ENCODE measurements at regions not wholly inside any gene's neighbourhood (a gene's known extent, or its start where the extent isn't known, plus 50 kb on each side); places are given as distances from the start of the nearest gene placed in this dataset.

DNA sequence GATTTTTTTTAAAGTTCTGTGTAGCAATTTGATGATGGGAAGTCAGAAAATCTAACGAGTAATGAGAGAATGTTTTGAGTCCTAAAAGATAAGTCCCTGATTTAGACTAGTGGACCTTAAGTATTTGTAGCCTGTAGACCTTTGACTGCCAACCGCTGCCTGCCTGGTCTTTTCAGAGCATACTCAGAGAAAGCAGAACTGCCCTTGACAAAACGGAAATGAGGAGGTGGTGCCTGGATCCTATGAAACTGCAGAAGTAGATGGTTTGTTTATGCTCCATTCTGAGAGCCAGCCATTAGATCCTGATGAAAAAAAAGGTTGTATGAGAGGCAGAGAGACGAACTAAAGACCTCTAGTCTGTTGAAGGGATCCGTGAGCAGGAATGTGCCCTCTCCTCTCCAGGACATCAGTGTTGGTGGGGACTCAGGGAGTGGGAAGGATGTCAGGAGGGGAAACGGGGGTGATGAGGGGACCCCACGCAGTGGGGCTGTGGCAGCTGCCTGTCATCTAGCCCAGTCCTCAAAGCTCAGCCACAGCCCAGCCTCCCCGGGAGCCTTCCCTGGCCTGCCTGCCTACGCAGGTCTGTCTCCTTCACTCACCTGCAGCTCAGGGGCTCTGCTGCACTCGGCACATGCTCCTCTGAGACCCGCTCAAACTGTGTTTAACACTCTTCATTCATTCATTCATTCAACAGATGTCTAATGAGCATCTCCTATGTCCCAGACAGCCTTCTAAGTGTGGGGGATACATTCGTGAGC lies 447.5 kb downstream of the AACS start:
- ChIA-PET POLR2A (no interaction called here), CTCF (interaction anchor here (1.0 kb wide), 1 partner anchor 180 kb away, joined by 4 read pairs; no protein-coding TSS in a partner anchor)
- no peak; the same call in 1 of the 2 replicates for ATAC-seq
- no peaks in the 10 kb centered on the region for H3K36me3 Mint-ChIP-seq
- H3K4me3 Mint-ChIP-seq, result no peak overlapping the region
- DNase-seq (ENCODE audit: low spot score), result no peak
- H3K9me3 Mint-ChIP-seq, result no peaks in the 10 kb centered on the region
- H3K27me3 Mint-ChIP-seq (ENCODE audit: low read depth), result no peaks in the 10 kb centered on the region
- H3K27ac Mint-ChIP-seq, result no peak overlapping the region
- no peaks in the 10 kb centered on the region for H3K4me1 Mint-ChIP-seq
- no peak for TF ChIP-seq ZNF281 (CRISPR knock-in tag; IDR thresholded peaks at IDR 0.05)
- TF ChIP-seq TEAD4 (CRISPR knock-in tag; IDR thresholded peaks at IDR 0.05), result no peak
- no peak for TF ChIP-seq NFYB (CRISPR knock-in tag; conservative IDR thresholded peaks at IDR 0.05; ENCODE audit: low read depth)
- no peak for TF ChIP-seq STAT6 (CRISPR knock-in tag; conservative IDR thresholded peaks at IDR 0.05; ENCODE audit: low read depth)
- TF ChIP-seq, protein P1, sequence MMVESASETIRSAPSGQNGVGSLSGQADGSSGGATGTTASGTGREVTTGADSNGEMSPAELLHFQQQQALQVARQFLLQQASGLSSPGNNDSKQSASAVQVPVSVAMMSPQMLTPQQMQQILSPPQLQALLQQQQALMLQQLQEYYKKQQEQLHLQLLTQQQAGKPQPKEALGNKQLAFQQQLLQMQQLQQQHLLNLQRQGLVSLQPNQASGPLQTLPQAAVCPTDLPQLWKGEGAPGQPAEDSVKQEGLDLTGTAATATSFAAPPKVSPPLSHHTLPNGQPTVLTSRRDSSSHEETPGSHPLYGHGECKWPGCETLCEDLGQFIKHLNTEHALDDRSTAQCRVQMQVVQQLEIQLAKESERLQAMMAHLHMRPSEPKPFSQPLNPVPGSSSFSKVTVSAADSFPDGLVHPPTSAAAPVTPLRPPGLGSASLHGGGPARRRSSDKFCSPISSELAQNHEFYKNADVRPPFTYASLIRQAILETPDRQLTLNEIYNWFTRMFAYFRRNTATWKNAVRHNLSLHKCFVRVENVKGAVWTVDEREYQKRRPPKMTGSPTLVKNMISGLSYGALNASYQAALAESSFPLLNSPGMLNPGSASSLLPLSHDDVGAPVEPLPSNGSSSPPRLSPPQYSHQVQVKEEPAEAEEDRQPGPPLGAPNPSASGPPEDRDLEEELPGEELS (CRISPR knock-in tag; IDR thresholded peaks at IDR 0.05), result no peak
- TF ChIP-seq, protein P2, sequence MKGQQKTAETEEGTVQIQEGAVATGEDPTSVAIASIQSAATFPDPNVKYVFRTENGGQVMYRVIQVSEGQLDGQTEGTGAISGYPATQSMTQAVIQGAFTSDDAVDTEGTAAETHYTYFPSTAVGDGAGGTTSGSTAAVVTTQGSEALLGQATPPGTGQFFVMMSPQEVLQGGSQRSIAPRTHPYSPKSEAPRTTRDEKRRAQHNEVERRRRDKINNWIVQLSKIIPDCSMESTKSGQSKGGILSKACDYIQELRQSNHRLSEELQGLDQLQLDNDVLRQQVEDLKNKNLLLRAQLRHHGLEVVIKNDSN (CRISPR knock-in tag; IDR thresholded peaks at IDR 0.05), result no peak
- TF ChIP-seq, protein P3, sequence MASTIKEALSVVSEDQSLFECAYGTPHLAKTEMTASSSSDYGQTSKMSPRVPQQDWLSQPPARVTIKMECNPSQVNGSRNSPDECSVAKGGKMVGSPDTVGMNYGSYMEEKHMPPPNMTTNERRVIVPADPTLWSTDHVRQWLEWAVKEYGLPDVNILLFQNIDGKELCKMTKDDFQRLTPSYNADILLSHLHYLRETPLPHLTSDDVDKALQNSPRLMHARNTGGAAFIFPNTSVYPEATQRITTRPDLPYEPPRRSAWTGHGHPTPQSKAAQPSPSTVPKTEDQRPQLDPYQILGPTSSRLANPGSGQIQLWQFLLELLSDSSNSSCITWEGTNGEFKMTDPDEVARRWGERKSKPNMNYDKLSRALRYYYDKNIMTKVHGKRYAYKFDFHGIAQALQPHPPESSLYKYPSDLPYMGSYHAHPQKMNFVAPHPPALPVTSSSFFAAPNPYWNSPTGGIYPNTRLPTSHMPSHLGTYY (CRISPR knock-in tag; IDR thresholded peaks at IDR 0.05), result no peak
- TF ChIP-seq ZNF232 (CRISPR knock-in tag; IDR thresholded peaks at IDR 0.05), result no peak
- TF ChIP-seq, protein P4, sequence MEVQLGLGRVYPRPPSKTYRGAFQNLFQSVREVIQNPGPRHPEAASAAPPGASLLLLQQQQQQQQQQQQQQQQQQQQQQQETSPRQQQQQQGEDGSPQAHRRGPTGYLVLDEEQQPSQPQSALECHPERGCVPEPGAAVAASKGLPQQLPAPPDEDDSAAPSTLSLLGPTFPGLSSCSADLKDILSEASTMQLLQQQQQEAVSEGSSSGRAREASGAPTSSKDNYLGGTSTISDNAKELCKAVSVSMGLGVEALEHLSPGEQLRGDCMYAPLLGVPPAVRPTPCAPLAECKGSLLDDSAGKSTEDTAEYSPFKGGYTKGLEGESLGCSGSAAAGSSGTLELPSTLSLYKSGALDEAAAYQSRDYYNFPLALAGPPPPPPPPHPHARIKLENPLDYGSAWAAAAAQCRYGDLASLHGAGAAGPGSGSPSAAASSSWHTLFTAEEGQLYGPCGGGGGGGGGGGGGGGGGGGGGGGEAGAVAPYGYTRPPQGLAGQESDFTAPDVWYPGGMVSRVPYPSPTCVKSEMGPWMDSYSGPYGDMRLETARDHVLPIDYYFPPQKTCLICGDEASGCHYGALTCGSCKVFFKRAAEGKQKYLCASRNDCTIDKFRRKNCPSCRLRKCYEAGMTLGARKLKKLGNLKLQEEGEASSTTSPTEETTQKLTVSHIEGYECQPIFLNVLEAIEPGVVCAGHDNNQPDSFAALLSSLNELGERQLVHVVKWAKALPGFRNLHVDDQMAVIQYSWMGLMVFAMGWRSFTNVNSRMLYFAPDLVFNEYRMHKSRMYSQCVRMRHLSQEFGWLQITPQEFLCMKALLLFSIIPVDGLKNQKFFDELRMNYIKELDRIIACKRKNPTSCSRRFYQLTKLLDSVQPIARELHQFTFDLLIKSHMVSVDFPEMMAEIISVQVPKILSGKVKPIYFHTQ (CRISPR knock-in tag; IDR thresholded peaks at IDR 0.05), result no peak
- TF ChIP-seq CREM (CRISPR knock-in tag; IDR thresholded peaks at IDR 0.05), result no peak
- TF ChIP-seq, protein P5, sequence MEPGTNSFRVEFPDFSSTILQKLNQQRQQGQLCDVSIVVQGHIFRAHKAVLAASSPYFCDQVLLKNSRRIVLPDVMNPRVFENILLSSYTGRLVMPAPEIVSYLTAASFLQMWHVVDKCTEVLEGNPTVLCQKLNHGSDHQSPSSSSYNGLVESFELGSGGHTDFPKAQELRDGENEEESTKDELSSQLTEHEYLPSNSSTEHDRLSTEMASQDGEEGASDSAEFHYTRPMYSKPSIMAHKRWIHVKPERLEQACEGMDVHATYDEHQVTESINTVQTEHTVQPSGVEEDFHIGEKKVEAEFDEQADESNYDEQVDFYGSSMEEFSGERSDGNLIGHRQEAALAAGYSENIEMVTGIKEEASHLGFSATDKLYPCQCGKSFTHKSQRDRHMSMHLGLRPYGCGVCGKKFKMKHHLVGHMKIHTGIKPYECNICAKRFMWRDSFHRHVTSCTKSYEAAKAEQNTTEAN (CRISPR knock-in tag; IDR thresholded peaks at IDR 0.05), result no peak
- no peak for TF ChIP-seq TEAD1 (CRISPR knock-in tag; IDR thresholded peaks at IDR 0.05)
- TF ChIP-seq NR3C1 (CRISPR knock-in tag; conservative IDR thresholded peaks at IDR 0.05; ENCODE audit: low read depth), result no peak
- TF ChIP-seq, protein P6, sequence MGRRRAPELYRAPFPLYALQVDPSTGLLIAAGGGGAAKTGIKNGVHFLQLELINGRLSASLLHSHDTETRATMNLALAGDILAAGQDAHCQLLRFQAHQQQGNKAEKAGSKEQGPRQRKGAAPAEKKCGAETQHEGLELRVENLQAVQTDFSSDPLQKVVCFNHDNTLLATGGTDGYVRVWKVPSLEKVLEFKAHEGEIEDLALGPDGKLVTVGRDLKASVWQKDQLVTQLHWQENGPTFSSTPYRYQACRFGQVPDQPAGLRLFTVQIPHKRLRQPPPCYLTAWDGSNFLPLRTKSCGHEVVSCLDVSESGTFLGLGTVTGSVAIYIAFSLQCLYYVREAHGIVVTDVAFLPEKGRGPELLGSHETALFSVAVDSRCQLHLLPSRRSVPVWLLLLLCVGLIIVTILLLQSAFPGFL (CRISPR knock-in tag; IDR thresholded peaks at IDR 0.05; ENCODE audit: borderline replicate concordance), result no peak
- no peak for TF ChIP-seq ZNF317 (CRISPR knock-in tag; IDR thresholded peaks at IDR 0.05; ENCODE audit: borderline replicate concordance, low read depth)
- TF ChIP-seq, protein P7, sequence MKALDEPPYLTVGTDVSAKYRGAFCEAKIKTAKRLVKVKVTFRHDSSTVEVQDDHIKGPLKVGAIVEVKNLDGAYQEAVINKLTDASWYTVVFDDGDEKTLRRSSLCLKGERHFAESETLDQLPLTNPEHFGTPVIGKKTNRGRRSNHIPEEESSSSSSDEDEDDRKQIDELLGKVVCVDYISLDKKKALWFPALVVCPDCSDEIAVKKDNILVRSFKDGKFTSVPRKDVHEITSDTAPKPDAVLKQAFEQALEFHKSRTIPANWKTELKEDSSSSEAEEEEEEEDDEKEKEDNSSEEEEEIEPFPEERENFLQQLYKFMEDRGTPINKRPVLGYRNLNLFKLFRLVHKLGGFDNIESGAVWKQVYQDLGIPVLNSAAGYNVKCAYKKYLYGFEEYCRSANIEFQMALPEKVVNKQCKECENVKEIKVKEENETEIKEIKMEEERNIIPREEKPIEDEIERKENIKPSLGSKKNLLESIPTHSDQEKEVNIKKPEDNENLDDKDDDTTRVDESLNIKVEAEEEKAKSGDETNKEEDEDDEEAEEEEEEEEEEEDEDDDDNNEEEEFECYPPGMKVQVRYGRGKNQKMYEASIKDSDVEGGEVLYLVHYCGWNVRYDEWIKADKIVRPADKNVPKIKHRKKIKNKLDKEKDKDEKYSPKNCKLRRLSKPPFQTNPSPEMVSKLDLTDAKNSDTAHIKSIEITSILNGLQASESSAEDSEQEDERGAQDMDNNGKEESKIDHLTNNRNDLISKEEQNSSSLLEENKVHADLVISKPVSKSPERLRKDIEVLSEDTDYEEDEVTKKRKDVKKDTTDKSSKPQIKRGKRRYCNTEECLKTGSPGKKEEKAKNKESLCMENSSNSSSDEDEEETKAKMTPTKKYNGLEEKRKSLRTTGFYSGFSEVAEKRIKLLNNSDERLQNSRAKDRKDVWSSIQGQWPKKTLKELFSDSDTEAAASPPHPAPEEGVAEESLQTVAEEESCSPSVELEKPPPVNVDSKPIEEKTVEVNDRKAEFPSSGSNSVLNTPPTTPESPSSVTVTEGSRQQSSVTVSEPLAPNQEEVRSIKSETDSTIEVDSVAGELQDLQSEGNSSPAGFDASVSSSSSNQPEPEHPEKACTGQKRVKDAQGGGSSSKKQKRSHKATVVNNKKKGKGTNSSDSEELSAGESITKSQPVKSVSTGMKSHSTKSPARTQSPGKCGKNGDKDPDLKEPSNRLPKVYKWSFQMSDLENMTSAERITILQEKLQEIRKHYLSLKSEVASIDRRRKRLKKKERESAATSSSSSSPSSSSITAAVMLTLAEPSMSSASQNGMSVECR (CRISPR knock-in tag; IDR thresholded peaks at IDR 0.05; ENCODE audit: borderline replicate concordance), result no peak
